Endothelial cell (in vitro differentiated cells): ENCODE measurements at regions not wholly inside any gene's neighbourhood (a gene's known extent, or its start where the extent isn't known, plus 50 kb on each side); places are given as distances from the start of the nearest gene placed in this dataset.

Experiments
- DNase-seq: peaks from one replicate; pipeline ENCODE4 v3.0.0; 2021; ENCODE audit warnings: low spot score
- H3K27ac Mint-ChIP-seq: one replicate; pipeline ENCODE4 v1.8.0; 2021; ENCODE audit warnings: mixed read lengths, inconsistent platforms; ENCODE audit not compliant: unreplicated experiment
- H3K27me3 Mint-ChIP-seq: one replicate; pipeline ENCODE4 v1.8.0; 2021; ENCODE audit warnings: mild to moderate bottlenecking, moderate library complexity, mixed read lengths, inconsistent platforms; ENCODE audit not compliant: unreplicated experiment
- H3K36me3 Mint-ChIP-seq: one replicate; pipeline ENCODE4 v1.8.0; 2021; ENCODE audit warnings: mild to moderate bottlenecking, low read depth, mixed read lengths, inconsistent platforms; ENCODE audit not compliant: unreplicated experiment
- H3K4me1 Mint-ChIP-seq: one replicate; pipeline ENCODE4 v1.8.0; 2021; ENCODE audit warnings: mild to moderate bottlenecking, mixed read lengths, inconsistent platforms; ENCODE audit not compliant: unreplicated experiment
- H3K4me3 Mint-ChIP-seq: one replicate; pipeline ENCODE4 v1.8.0; 2021; ENCODE audit warnings: mild to moderate bottlenecking, mixed read lengths, inconsistent platforms; ENCODE audit not compliant: unreplicated experiment
- H3K9me3 Mint-ChIP-seq: one replicate; pipeline ENCODE4 v1.8.0; 2021; ENCODE audit warnings: mixed read lengths, inconsistent platforms; ENCODE audit not compliant: unreplicated experiment
- TF ChIP-seq, protein P1 (sequence below): fragments of 200-600 bp; sonication (generic); IDR thresholded peaks from one replicate; pipeline ENCODE4 v1.5.0; 2021; ENCODE audit warnings: antibody characterized with exemption; ENCODE audit not compliant: unreplicated experiment

DNA sequence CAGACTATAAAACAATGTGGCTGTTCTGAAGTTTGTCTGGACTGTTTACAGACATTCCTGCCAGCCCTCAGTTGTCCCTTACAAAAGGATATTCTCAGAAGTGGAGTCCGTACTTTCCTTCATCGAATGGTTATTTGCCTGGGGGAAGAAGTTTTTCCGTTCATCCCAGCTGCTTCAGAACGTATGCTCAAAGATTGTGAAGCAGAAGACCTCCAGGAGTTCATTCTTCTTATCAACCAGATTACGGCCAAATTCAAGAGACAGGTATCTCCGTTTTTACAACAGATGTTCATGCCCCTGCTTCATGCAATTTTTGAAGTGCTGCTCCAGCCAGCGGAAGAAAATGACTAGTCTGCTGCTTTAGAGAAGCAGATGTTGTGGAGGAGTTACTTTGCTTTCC lies 174.3 kb upstream of the NUPR2 start:
- H3K4me3 Mint-ChIP-seq, result no peak overlapping the region
- H3K27ac Mint-ChIP-seq, result no peak overlapping the region
- no peak for DNase-seq
- H3K4me1 Mint-ChIP-seq, result no peaks in the 10 kb centered on the region
- TF ChIP-seq, protein P1, sequence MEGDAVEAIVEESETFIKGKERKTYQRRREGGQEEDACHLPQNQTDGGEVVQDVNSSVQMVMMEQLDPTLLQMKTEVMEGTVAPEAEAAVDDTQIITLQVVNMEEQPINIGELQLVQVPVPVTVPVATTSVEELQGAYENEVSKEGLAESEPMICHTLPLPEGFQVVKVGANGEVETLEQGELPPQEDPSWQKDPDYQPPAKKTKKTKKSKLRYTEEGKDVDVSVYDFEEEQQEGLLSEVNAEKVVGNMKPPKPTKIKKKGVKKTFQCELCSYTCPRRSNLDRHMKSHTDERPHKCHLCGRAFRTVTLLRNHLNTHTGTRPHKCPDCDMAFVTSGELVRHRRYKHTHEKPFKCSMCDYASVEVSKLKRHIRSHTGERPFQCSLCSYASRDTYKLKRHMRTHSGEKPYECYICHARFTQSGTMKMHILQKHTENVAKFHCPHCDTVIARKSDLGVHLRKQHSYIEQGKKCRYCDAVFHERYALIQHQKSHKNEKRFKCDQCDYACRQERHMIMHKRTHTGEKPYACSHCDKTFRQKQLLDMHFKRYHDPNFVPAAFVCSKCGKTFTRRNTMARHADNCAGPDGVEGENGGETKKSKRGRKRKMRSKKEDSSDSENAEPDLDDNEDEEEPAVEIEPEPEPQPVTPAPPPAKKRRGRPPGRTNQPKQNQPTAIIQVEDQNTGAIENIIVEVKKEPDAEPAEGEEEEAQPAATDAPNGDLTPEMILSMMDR, result no peak
- peaks cover 31% of the 10 kb centered on the region for H3K9me3 Mint-ChIP-seq
- H3K27me3 Mint-ChIP-seq, result peaks cover 4% of the 10 kb centered on the region
- H3K36me3 Mint-ChIP-seq, result peaks cover 18% of the 10 kb centered on the region

DNA sequence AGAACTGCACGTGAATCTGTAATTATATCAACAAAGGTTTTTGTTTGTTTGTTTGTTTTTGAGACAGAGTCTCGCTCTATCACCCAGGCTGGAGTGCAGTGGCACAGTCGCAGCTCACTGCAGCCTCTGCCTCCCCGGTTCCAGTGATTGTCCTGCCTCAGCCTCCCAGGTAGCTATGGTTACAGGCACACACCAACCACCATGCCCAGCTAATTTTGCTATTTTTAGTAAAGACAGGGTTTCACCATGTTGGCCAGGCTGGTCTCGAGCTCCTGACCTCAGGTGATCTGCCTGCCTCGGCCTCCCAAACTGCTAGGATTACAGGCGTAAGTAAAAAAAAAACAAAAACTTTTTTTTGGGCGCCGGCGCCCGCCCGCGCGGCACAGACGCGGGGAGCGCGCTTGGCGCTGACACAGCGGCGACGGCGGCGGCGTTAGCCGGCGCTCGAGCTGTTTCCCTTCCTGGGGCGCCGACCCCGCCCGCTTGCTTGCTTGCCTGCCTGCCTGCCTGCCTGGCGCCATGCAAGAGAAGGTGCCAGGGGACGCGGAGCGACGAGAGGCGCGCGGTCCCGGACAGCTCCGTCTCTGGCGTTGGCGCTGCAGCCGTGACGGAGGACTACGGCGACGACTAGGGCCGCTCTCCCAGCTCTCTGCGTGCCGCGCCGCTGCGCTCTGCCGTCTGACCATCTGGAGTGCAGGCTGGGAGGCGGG lies 171.4 kb upstream of the NUPR2 start:
- H3K36me3 Mint-ChIP-seq, result peaks cover 12% of the 10 kb centered on the region
- H3K4me3 Mint-ChIP-seq, result no peak overlapping the region
- peaks cover 35% of the 10 kb centered on the region for H3K9me3 Mint-ChIP-seq
- H3K4me1 Mint-ChIP-seq, result no peaks in the 10 kb centered on the region
- H3K27me3 Mint-ChIP-seq, result peaks cover 1% of the 10 kb centered on the region
- H3K27ac Mint-ChIP-seq, result no peak overlapping the region
- no peak for DNase-seq
- TF ChIP-seq, protein P1, result no peak

DNA sequence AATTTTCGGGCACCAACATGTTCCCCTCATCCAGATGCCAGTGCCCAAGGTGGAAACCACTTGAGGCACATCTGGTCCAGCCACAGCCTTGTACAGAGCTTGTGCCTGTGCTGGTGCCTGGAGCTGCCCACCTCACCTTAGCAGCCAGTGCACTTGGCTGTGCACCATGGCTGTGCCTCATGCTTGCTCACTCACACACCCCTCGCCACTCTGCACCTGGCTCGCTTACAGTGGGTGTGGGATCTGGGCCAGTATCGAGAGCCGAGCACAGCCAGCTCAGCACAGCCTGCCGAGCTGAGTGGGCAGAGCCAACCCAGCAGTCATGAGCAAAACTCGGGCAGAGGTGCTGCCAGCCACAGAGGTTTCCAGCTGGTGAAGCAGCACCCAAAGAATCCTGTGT lies 139.9 kb upstream of the NUPR2 start:
- H3K4me3 Mint-ChIP-seq, result no peak overlapping the region
- TF ChIP-seq, protein P1, result no peak
- no peak for DNase-seq
- no peaks in the 10 kb centered on the region for H3K27me3 Mint-ChIP-seq
- H3K27ac Mint-ChIP-seq, result no peak overlapping the region
- H3K4me1 Mint-ChIP-seq, result no peaks in the 10 kb centered on the region
- H3K9me3 Mint-ChIP-seq, result peaks cover 44% of the 10 kb centered on the region
- peaks cover 15% of the 10 kb centered on the region for H3K36me3 Mint-ChIP-seq

DNA sequence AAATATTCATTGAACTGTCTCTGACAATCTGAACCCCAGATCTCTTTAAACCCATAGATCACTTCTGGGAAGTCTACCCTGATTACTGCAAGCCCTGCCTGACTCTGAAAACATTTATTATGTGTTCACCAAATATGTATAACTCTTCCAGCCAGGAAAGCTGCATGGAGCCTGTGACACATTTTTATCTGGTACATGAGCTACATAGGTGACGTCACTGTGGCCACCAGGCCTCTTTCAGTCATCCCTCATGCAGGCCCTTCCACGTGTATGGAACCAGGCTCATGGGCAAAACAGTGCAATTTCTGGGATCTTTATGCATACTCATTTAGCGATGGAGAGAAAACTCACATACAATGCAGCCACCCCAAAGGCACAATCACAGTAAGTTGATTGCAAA lies 133.9 kb upstream of the NUPR2 start:
- no peak for DNase-seq
- TF ChIP-seq, protein P1, result no peak
- Mint-ChIP-seq H3K9me3 (peaks cover 57% of the 10 kb centered on the region), H3K27me3 (peaks cover 6% of the 10 kb centered on the region), H3K4me3 (no peak overlapping the region), H3K36me3 (peaks cover 24% of the 10 kb centered on the region), H3K4me1 (no peaks in the 10 kb centered on the region), H3K27ac (no peak overlapping the region)

DNA sequence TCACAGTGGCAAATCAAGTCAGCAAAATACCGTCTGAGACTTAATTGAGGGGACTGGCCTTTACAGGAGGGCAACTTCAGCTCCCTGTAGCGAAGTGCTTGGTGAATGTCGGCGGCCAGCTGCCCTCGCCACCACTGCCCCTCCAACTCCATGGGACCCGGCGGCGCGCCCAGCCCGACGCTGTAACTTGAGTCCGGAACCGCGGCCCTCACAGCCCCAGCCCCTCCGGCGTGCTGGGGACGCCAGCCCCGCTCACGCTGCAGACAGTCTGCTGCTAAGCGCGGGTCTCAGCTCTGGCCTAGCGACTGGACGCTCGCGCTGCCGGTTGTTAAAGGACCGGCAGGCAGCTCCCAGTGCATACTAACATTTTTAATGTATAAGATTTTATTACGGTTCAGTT lies 113.4 kb upstream of the NUPR2 start:
- Mint-ChIP-seq H3K4me3 (no peak overlapping the region), H3K27me3 (peaks cover 2% of the 10 kb centered on the region), H3K4me1 (no peaks in the 10 kb centered on the region), H3K9me3 (peaks cover 35% of the 10 kb centered on the region), H3K27ac (no peak overlapping the region), H3K36me3 (no peaks in the 10 kb centered on the region)
- TF ChIP-seq, protein P1, result no peak
- no peak for DNase-seq
